GM12878 (cell line): ENCODE measurements at regions not wholly inside any gene's neighbourhood (a gene's known extent, or its start where the extent isn't known, plus 50 kb on each side); places are given as distances from the start of the nearest gene placed in this dataset.

ENCODE experiments used
- ATAC-seq: fragments of 200-7000 bp; cut with Tn5 transposase; 3 replicates; pipeline ENCODE4 v1.9.1; 2020; ENCODE audit warnings: mild to moderate bottlenecking, moderate library complexity
- BruUV-seq: library from RNA; stranded (reverse); fragments of 400-500 nt; replicated peaks from 2 replicates; lab custom pipeline; 2021; lab: Mats Ljungman, UMichigan
- CTCF ChIA-PET: fragments of 300-600 bp; sonication (Branson Sonifier 250); formaldehyde crosslinking; extraction: SDS; loops from one replicate; lab custom pipeline; 2021; ENCODE audit warnings: inconsistent platforms; lab: Yijun Ruan, JAX
- POLR2A ChIA-PET: fragments of 350-600 bp; formaldehyde crosslinking; extraction: SDS; loops from one replicate; lab custom pipeline; 2021; ENCODE audit warnings: inconsistent platforms; lab: Charles Lee
- RAD21 ChIA-PET: fragments of 300-600 bp; sonication (Branson Sonifier 250); formaldehyde crosslinking; loops from one replicate; lab custom pipeline; 2023; ENCODE audit warnings: antibody characterized with exemption; ENCODE audit not compliant: unreplicated experiment; lab: Charles Lee
- SMC1A ChIA-PET: fragments of 300-600 bp; sonication (Branson Sonifier 250); formaldehyde crosslinking; loops from one replicate; lab custom pipeline; 2023; ENCODE audit not compliant: unreplicated experiment, uncharacterized antibody; lab: Charles Lee
- DNase-seq: peaks from one replicate; pipeline ENCODE4 v3.0.0-alpha.2; 2011; ENCODE audit warnings: low read depth, low spot score
- FAIRE-seq: peaks from 3 replicates; lab custom pipeline; 2011; peaks lifted over from hg19 to GRCh38; lab: Jason Lieb, UNC
- H2AFZ ChIP-seq: 2 replicates; pipeline ENCODE4 v1.6.0; 2011; ENCODE audit warnings: low read depth, low read length, control low read depth; ENCODE audit not compliant: control insufficient read depth
- H3K27ac ChIP-seq: 2 replicates; pipeline ENCODE4 v1.5.1; 2011; ENCODE audit warnings: control low read depth; ENCODE audit not compliant: control insufficient read depth, insufficient read depth
- H3K27me3 ChIP-seq, 2 experiments: replicated peaks in 1 of 2; 2 replicates each; pipeline versions ENCODE4 v1.6.0 to v1.6.1; 2011; ENCODE audit warnings: low read length in 1 of 2; ENCODE audit not compliant: control insufficient read depth in 2 of 2, insufficient read depth in 2 of 2
- H3K36me3 ChIP-seq, 2 experiments: 2 replicates each; pipeline ENCODE4 v1.5.1; 2011; ENCODE audit warnings: low read length in 1 of 2; ENCODE audit not compliant: control insufficient read depth in 2 of 2, insufficient read depth in 2 of 2
- H3K4me1 ChIP-seq: 2 replicates; pipeline ENCODE4 v1.6.1; 2011; ENCODE audit warnings: mild to moderate bottlenecking, low read length, moderate library complexity, mixed read lengths; ENCODE audit not compliant: control insufficient read depth, insufficient read depth
- H3K4me2 ChIP-seq: 2 replicates; pipeline ENCODE4 v1.6.0; 2011; ENCODE audit warnings: control low read depth; ENCODE audit not compliant: control insufficient read depth, insufficient read depth
- H3K4me3 ChIP-seq: fragments of 200-600 bp; sonication (generic); 2 replicates; pipeline ENCODE4 v1.5.1; 2016
- H3K79me2 ChIP-seq: 2 replicates; pipeline ENCODE4 v1.6.0; 2011; ENCODE audit warnings: low read length; ENCODE audit not compliant: control insufficient read depth, insufficient read depth
- H3K9ac ChIP-seq: 2 replicates; pipeline ENCODE4 v1.8.0; 2011; ENCODE audit warnings: low read length, control low read depth, mixed read lengths; ENCODE audit not compliant: control insufficient read depth, insufficient read depth
- H3K9me3 ChIP-seq: replicated peaks from 3 replicates; pipeline ENCODE4 v1.5.1; 2011; ENCODE audit warnings: mild to moderate bottlenecking, low read length; ENCODE audit not compliant: control insufficient read depth, insufficient read depth
- H4K20me1 ChIP-seq: 2 replicates; pipeline ENCODE4 v1.6.0; 2011; ENCODE audit not compliant: control insufficient read depth, insufficient read depth
- ATF2 ChIP-seq: IDR thresholded peaks from 2 replicates; pipeline ENCODE4 v1.6.1; 2012; ENCODE audit warnings: low read length, inconsistent platforms
- BCLAF1 ChIP-seq: fragments of 450-650 bp; IDR thresholded peaks from 2 replicates; pipeline ENCODE4 v1.6.1; 2017; ENCODE audit warnings: antibody characterized with exemption, mild to moderate bottlenecking, moderate library complexity
- EGR1 ChIP-seq, 2 experiments: IDR thresholded peaks; 1 replicate in 1 of 2; 2 replicates in 1 of 2; pipeline ENCODE4 v1.6.1; 2011 to 2012; ENCODE audit warnings: low read depth in 2 of 2, low read length in 2 of 2, borderline replicate concordance in 1 of 2, mild to moderate bottlenecking in 1 of 2, moderate library complexity in 1 of 2
- ETV6 ChIP-seq, 2 experiments: fragments of 450-650 bp in 1 of 2; IDR thresholded peaks in 1 of 2; conservative IDR thresholded peaks in 1 of 2; 2 replicates each; pipeline ENCODE4 v1.6.1; 2014; ENCODE audit warnings: antibody characterized with exemption in 1 of 2, borderline replicate concordance in 1 of 2, low read depth in 1 of 2, mild to moderate bottlenecking in 1 of 2, moderate library complexity in 1 of 2
- FOXK2 ChIP-seq: fragments of 450-650 bp; IDR thresholded peaks from 2 replicates; pipeline ENCODE4 v1.6.1; 2017; ENCODE audit warnings: mild to moderate bottlenecking, moderate library complexity
- HSF1 ChIP-seq: fragments of 150-350 bp; IDR thresholded peaks from 2 replicates; pipeline ENCODE4 v1.6.1; 2014; ENCODE audit warnings: mild to moderate bottlenecking, low read depth, low read length
- IKZF1 ChIP-seq: fragments of 450-650 bp; conservative IDR thresholded peaks from 2 replicates; pipeline ENCODE4 v1.6.1; 2017; ENCODE audit warnings: antibody characterized with exemption, mild to moderate bottlenecking
- JUNB ChIP-seq: IDR thresholded peaks from 2 replicates; pipeline ENCODE4 v1.6.1; 2016; ENCODE audit warnings: antibody characterized with exemption, mild to moderate bottlenecking
- KLF5 ChIP-seq: fragments of 450-650 bp; IDR thresholded peaks from 2 replicates; pipeline ENCODE4 v1.6.1; 2014; ENCODE audit warnings: mild to moderate bottlenecking; ENCODE audit not compliant: partially characterized antibody
- MTA2 ChIP-seq: fragments of 450-650 bp; IDR thresholded peaks from 2 replicates; pipeline ENCODE4 v1.6.1; 2016; ENCODE audit warnings: low read depth, mild to moderate bottlenecking, moderate library complexity
- MTA3 ChIP-seq: IDR thresholded peaks from 2 replicates; pipeline ENCODE4 v1.6.1; 2012; ENCODE audit warnings: low read length, inconsistent platforms, borderline replicate concordance
- TBL1XR1 ChIP-seq: IDR thresholded peaks from 2 replicates; pipeline ENCODE4 v1.6.1; 2012; ENCODE audit warnings: low read depth, low read length, improper control_type of control experiment
- ZNF687 ChIP-seq: fragments of 450-650 bp; IDR thresholded peaks from 2 replicates; pipeline ENCODE4 v1.6.1; 2017; ENCODE audit warnings: mild to moderate bottlenecking, moderate library complexity
- WGBS: methylation state at CpG from one replicate; pipeline ENCODE4 v1.1.6; 2016; ENCODE audit warnings: low lambda C conversion rate; ENCODE audit not compliant: insufficient replicate concordance, insufficient coverage; ENCODE audit errors: missing lambda C conversion rate; 5-methylcytosine and 5-hydroxymethylcytosine counted together
- in situ Hi-C: fragments of 300-500 bp; cut with MboI; formaldehyde crosslinking; loops from 9 replicates; pipeline ENCODE4 v1.14.3; 2018; ENCODE audit warnings: mixed read lengths
- intact Hi-C: fragments of 100-400 bp; cut with micrococcal nuclease; formaldehyde crosslinking; loops from one replicate; pipeline ENCODE4 v1.14.2; 2022; ENCODE audit not compliant: unreplicated experiment

GRCh38 chr18:78837754-78838153, 141.9 kb upstream of the SALL3 start (continued):
- TF ChIP-seq ZNF687: no peak

- SMC1A ChIA-PET: no interaction called here
- DNase-seq: no peak
- BruUV-seq: no TSS peak
- TF ChIP-seq HSF1 (no peak), EGR1 (IDR thresholded peaks at IDR 0.05; ENCODE audit: borderline replicate concordance in 1 of 2, low read depth in 2 of 2, low read length in 2 of 2) (no peak), MTA3 (no peak), FOXK2 (no peak), ATF2 (no peak), KLF5 (no peak), TBL1XR1 (no peak), MTA2 (no peak), ETV6 (conservative IDR thresholded peaks at IDR 0.05 in 1 of 2, IDR thresholded peaks at IDR 0.05 in 1 of 2; ENCODE audit: borderline replicate concordance in 1 of 2, low read depth in 1 of 2) (no peak), JUNB (no peak), IKZF1 (no peak), BCLAF1 (no peak)
- Histone ChIP-seq H2AFZ (no peak overlapping the region), H3K79me2 (no peaks in the 10 kb centered on the region), H3K4me1 (no peaks in the 10 kb centered on the region), H4K20me1 (no peaks in the 10 kb centered on the region), H3K4me3 (no peak overlapping the region), H3K4me2 (no peak overlapping the region), H3K9ac (no peak overlapping the region), H3K9me3 (no peaks in the 10 kb centered on the region; the same call in 2 of the 3 replicates), H3K36me3 (no peaks in the 10 kb centered on the region), H3K27ac (no peak overlapping the region), H3K27me3 (no peaks in the 10 kb centered on the region)
- intact Hi-C loops: no loop called here
- in situ Hi-C loops: no loop called here
- POLR2A ChIA-PET: no interaction called here
- RAD21 ChIA-PET: no interaction called here
- FAIRE-seq: no peak
- no peak for ATAC-seq
- CTCF ChIA-PET: no interaction called here
- 54% methylated on average over 7 of the region's 7 CpGs for whole genome bisulfite sequencing
These were observed 141.4 kb upstream of the SALL3 start for GRCh38 chr18:78838183-78838582.
